ENCODE measurements at regions not wholly inside any gene's neighbourhood (a gene's known extent, or its start where the extent isn't known, plus 50 kb on each side); places are given as distances from the start of the nearest gene placed in this dataset.

DNA sequence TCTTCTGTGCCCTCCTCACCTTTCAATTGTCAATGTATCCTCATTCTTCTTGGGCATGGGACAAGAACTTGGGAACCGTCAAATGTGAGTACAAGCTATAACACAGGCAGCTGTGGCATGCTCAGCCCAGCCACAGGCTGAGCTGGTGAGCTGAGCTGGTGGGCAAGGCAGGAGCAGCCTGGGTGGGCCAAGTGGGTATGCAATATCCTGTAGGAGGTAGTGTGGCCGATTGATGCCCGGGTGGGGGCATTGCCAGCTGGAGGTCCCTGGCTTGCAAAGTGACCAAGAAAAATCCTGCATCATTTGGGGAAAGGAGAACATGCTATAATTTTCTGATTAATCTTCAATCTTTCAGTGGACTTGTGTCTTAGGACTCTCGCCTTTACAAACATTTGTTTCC is 507.2 kb upstream of the SLC10A2 start:
- Histone ChIP-seq H3K4me3 (no peak overlapping the region), H3K36me3 (replicated peaks in 1 of 2; ENCODE audit: insufficient read depth in 1 of 2, low read depth in 2 of 2) (no peaks in the 10 kb centered on the region), H3K27ac (no peak overlapping the region), H3K4me1 (no peaks in the 10 kb centered on the region), H3K9me3 (no peaks in the 10 kb centered on the region), H3K27me3 (no peaks in the 10 kb centered on the region)
- TF ChIP-seq POLR2A (IDR thresholded peaks at IDR 0.05), result no peak
- no peak for TF ChIP-seq CTCF (IDR thresholded peaks at IDR 0.05)
- WGBS, 2 donors, result 81 to 84% methylated on average over 4 of the region's 4 CpGs
- intact Hi-C loops (cut with DNase I), result no loop called here
- no peak for ATAC-seq
- no peak for DNase-seq

DNA sequence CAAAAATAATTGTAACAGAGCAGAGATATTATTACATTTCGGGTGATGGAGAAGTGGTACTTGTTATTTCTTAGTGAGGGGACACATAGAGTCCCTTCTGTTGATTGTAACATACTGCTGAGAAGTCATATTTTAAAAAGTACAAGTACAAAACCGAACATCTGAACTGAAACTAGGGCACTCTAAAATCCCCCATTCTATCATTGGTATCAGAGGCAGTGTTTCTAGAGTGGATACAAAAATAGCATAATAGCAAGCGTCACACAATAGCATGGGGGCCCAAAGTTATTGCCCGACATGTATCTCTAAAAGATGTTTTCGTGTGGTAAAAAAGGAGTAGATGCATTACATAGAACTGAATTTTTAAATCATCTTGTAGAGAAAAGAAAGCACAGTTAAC is 502.1 kb upstream of the SLC10A2 start:
- H3K4me1 ChIP-seq, result no peaks in the 10 kb centered on the region
- H3K27me3 ChIP-seq, result no peaks in the 10 kb centered on the region
- ATAC-seq (no peak), DNase-seq (no peak)
- no peak for TF ChIP-seq POLR2A (IDR thresholded peaks at IDR 0.05)
- no peak for TF ChIP-seq CTCF (IDR thresholded peaks at IDR 0.05)
- 55 to 58% methylated on average over 5 of the region's 5 CpGs for WGBS, 2 donors
- intact Hi-C loops (cut with DNase I), result no loop called here
- no peaks in the 10 kb centered on the region for H3K9me3 ChIP-seq
- H3K27ac ChIP-seq, result no peak overlapping the region
- no peak overlapping the region for H3K4me3 ChIP-seq
- H3K36me3 ChIP-seq (replicated peaks in 1 of 2; ENCODE audit: insufficient read depth in 1 of 2, low read depth in 2 of 2), result no peaks in the 10 kb centered on the region

DNA sequence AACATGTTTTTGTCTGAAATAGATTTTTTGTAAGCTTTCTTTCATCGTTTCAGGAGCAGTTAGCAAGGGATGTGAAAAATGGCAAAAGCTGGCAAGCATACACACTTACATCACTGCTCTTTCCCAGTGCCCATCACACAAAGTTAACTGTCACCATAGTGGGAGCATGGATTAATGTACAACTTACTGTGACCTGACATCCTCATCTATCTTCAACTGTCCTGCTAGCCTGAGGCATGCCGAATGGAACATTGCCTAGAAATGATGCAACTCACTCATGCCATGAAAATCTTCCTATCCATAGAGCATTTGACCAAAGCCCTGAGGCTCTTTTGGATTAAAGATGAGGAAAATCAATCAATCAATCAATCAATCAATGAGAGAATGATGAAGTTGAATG is 491.7 kb upstream of the SLC10A2 start:
- no peaks in the 10 kb centered on the region for H3K9me3 ChIP-seq
- H3K4me3 ChIP-seq, result no peak overlapping the region
- H3K27ac ChIP-seq, result no peak overlapping the region
- WGBS, 2 donors, result 16 to 22% methylated on average over 2 of the region's 2 CpGs
- H3K36me3 ChIP-seq (replicated peaks in 1 of 2; ENCODE audit: insufficient read depth in 1 of 2, low read depth in 2 of 2), result no peaks in the 10 kb centered on the region
- H3K27me3 ChIP-seq, result no peaks in the 10 kb centered on the region
- ATAC-seq (no peak), DNase-seq (no peak)
- intact Hi-C loops (cut with DNase I), result no loop called here
- TF ChIP-seq POLR2A (IDR thresholded peaks at IDR 0.05) (no peak), CTCF (IDR thresholded peaks at IDR 0.05) (no peak)
- H3K4me1 ChIP-seq, result no peaks in the 10 kb centered on the region

DNA sequence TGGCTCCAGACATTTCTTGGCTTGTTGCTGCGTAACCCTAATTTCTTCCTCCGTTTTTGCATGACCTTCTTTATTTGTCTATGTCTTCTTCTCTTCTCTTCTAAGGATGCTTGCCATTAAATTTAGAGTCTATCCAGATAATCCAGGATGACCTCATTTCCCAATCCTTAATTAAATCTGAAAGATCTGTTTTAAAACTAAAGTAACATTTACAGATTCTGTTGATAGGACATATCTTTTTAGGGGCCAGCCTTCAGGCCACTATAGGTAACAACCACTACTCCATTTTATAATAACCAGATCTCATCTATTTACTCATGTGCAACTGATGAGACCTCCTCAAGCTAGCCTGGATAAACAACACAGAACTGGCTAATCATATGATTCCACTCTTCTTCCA is 490.5 kb upstream of the SLC10A2 start:
- no peaks in the 10 kb centered on the region for H3K9me3 ChIP-seq
- ATAC-seq, result no peak
- H3K36me3 ChIP-seq (replicated peaks in 1 of 2; ENCODE audit: insufficient read depth in 1 of 2, low read depth in 2 of 2), result no peaks in the 10 kb centered on the region
- no peaks in the 10 kb centered on the region for H3K4me1 ChIP-seq
- WGBS, 2 donors, result 67 to 91% methylated on average over 2 of the region's 2 CpGs
- no peak for DNase-seq
- no peak overlapping the region for H3K27ac ChIP-seq
- intact Hi-C loops (cut with DNase I), result no loop called here
- no peak overlapping the region for H3K4me3 ChIP-seq
- no peaks in the 10 kb centered on the region for H3K27me3 ChIP-seq
- no peak for TF ChIP-seq POLR2A (IDR thresholded peaks at IDR 0.05)
- no peak for TF ChIP-seq CTCF (IDR thresholded peaks at IDR 0.05)

DNA sequence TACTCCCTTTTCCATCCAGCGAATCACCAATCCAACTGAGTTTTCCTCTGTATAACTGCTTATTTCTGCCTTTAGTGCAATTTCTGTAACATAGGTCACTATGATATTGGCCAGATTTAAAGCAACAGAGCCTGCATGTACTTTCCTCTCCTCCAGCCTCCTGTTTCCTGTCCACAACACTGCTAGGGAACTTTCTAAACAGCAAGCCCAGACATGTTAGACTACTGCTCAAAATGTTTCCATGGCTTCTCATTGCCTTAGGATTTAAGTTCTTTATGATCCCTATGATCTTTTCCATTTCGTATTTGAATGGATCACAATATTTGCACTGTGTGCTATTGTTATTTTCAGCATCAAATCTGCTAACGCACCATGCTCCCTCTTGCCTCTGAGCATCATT is 481.7 kb upstream of the SLC10A2 start:
- TF ChIP-seq CTCF (IDR thresholded peaks at IDR 0.05), result no peak
- TF ChIP-seq POLR2A (IDR thresholded peaks at IDR 0.05), result no peak
- no peaks in the 10 kb centered on the region for H3K36me3 ChIP-seq (replicated peaks in 1 of 2; ENCODE audit: insufficient read depth in 1 of 2, low read depth in 2 of 2)
- ATAC-seq (no peak), DNase-seq (no peak)
- H3K4me1 ChIP-seq, result no peaks in the 10 kb centered on the region
- 40 to 45% methylated on average over 3 of the region's 3 CpGs for WGBS, 2 donors
- no peaks in the 10 kb centered on the region for H3K9me3 ChIP-seq
- H3K27me3 ChIP-seq, result no peaks in the 10 kb centered on the region
- intact Hi-C loops (cut with DNase I), result no loop called here
- H3K4me3 ChIP-seq, result no peak overlapping the region
- H3K27ac ChIP-seq, result no peak overlapping the region
